K562 (cell line): ENCODE measurements at regions not wholly inside any gene's neighbourhood (a gene's known extent, or its start where the extent isn't known, plus 50 kb on each side); places are given as distances from the start of the nearest gene placed in this dataset.

Source experiments
- ATAC-seq: fragments of 200-7000 bp; cut with Tn5 transposase; 3 replicates; pipeline ENCODE4 v1.9.1; 2020; ENCODE audit warnings: moderate library complexity
- BruUV-seq: library from RNA; stranded (reverse); fragments of 400-500 nt; replicated peaks from 2 replicates; lab custom pipeline; 2021; lab: Mats Ljungman, UMichigan
- CTCF ChIA-PET: fragments of 300-600 bp; formaldehyde crosslinking; extraction: SDS; loops from one replicate; lab custom pipeline; 2021; ENCODE audit warnings: low intra/inter-chr PET ratio; lab: Yijun Ruan, JAX
- POLR2A ChIA-PET: fragments of 300-600, 350-650 bp; sonication (Branson Sonifier 250); formaldehyde crosslinking; extraction: SDS; loops from one replicate; lab custom pipeline; 2021; ENCODE audit warnings: antibody characterized with exemption, inconsistent platforms; lab: Yijun Ruan, JAX
- DNase-seq, 4 experiments: peaks; one replicate each; pipeline versions ENCODE4 v3.0.0 to v3.0.0-alpha.2; 2011 to 2018; ENCODE audit warnings: low spot score in 3 of 4, mixed read lengths in 3 of 4; ENCODE audit errors: extremely low read depth in 1 of 4
- FAIRE-seq: peaks from 2 replicates; lab custom pipeline; 2011; peaks lifted over from hg19 to GRCh38; lab: Jason Lieb, UNC
- H2AFZ ChIP-seq: 2 replicates; pipeline ENCODE4 v1.6.0; 2011; ENCODE audit warnings: low read depth, low read length, control low read depth, inconsistent platforms
- H3K27ac ChIP-seq: fragments of 200-600 bp; 3 replicates; pipeline ENCODE4 v1.8.0; 2011; ENCODE audit warnings: low read depth, mild to moderate bottlenecking, control low read depth, inconsistent platforms, low read length, moderate library complexity, mixed read lengths; ENCODE audit errors: extremely low read depth
- H3K27me3 ChIP-seq, 2 experiments: fragments of 300-600 bp in 1 of 2; 2 replicates in 1 of 2; 3 replicates in 1 of 2; pipeline versions ENCODE4 v1.6.0 to v1.8.0; 2011; ENCODE audit warnings: inconsistent platforms in 2 of 2, low read length in 2 of 2, mild to moderate bottlenecking in 1 of 2, mixed read lengths in 1 of 2, moderate library complexity in 1 of 2; ENCODE audit not compliant: control insufficient read depth in 2 of 2, insufficient read depth in 2 of 2
- H3K36me3 ChIP-seq: fragments of 300-600 bp; 3 replicates; pipeline ENCODE4 v1.8.0; 2011; ENCODE audit warnings: mild to moderate bottlenecking, low read length, inconsistent platforms; ENCODE audit not compliant: control insufficient read depth, insufficient read depth
- H3K4me1 ChIP-seq, 2 experiments: fragments of 200-600 bp in 1 of 2; replicated peaks in 1 of 2; 2 replicates in 1 of 2; 3 replicates in 1 of 2; pipeline versions ENCODE4 v1.5.1 to v1.8.0; 2011; ENCODE audit warnings: inconsistent platforms in 2 of 2, low read length in 2 of 2, mild to moderate bottlenecking in 1 of 2, mixed read lengths in 1 of 2, moderate library complexity in 1 of 2; ENCODE audit not compliant: control insufficient read depth in 2 of 2, insufficient read depth in 2 of 2
- H3K4me2 ChIP-seq: 2 replicates; pipeline ENCODE4 v1.6.1; 2011; ENCODE audit warnings: low read length, control low read depth, inconsistent platforms, mixed read lengths; ENCODE audit not compliant: insufficient read depth
- H3K4me3 ChIP-seq: fragments of 200-600 bp; sonication (generic), shearing (Covaris generic); 2 replicates; pipeline ENCODE4 v1.5.1; 2016; ENCODE audit warnings: control low read depth, inconsistent platforms
- H3K79me2 ChIP-seq: fragments of 200-600 bp; 3 replicates; pipeline ENCODE4 v1.8.0; 2011; ENCODE audit warnings: low read length, inconsistent platforms; ENCODE audit not compliant: control insufficient read depth, insufficient read depth
- H3K9ac ChIP-seq, 2 experiments: 2 replicates each; pipeline versions ENCODE4 v1.6.0 to v1.6.1; 2011; ENCODE audit warnings: low read depth in 2 of 2, low read length in 2 of 2, control low read depth in 1 of 2, inconsistent platforms in 1 of 2, mild to moderate bottlenecking in 1 of 2, mixed read lengths in 1 of 2; ENCODE audit not compliant: insufficient read depth in 1 of 2
- H3K9me1 ChIP-seq: one replicate; pipeline ENCODE4 v1.6.0; 2011; ENCODE audit warnings: inconsistent platforms, mild to moderate bottlenecking, low read length, moderate library complexity; ENCODE audit not compliant: control insufficient read depth, insufficient read depth
- H3K9me3 ChIP-seq: replicated peaks from 2 replicates; pipeline ENCODE4 v1.5.1; 2011; ENCODE audit warnings: low read depth, low read length, inconsistent platforms; ENCODE audit not compliant: control insufficient read depth, insufficient read depth
- H4K20me1 ChIP-seq: replicated peaks from 2 replicates; pipeline ENCODE4 v1.6.1; 2011; ENCODE audit warnings: low read length, inconsistent platforms, mixed read lengths; ENCODE audit not compliant: control insufficient read depth, insufficient read depth
- FOSL1 ChIP-seq: fragments of 200-800 bp; sonication (Bioruptor generic); conservative IDR thresholded peaks from 2 replicates; pipeline ENCODE4 v1.6.1; 2016; ENCODE audit warnings: missing genetic modification characterization, missing compliant biosample characterization
- HNRNPK ChIP-seq: fragments of 200-400 bp; formaldehyde crosslinking; IDR thresholded peaks from one replicate; pipeline ENCODE4 v1.6.1; 2018; ENCODE audit warnings: mild to moderate bottlenecking, low read depth, low read length; ENCODE audit not compliant: poor library complexity, severe bottlenecking
- NCOA1 ChIP-seq: fragments of 450-650 bp; IDR thresholded peaks from 2 replicates; pipeline ENCODE4 v1.6.1; 2016; ENCODE audit warnings: low read depth
- ZNF121 ChIP-seq: sonication (generic); formaldehyde crosslinking; conservative IDR thresholded peaks from 2 replicates; pipeline ENCODE4 v1.8.0; 2022; ENCODE audit warnings: missing genetic modification reagents
- ZNF24 ChIP-seq: fragments of 450-650 bp; IDR thresholded peaks from 2 replicates; pipeline ENCODE4 v1.6.1; 2016
- ZNF384 ChIP-seq: IDR thresholded peaks from 2 replicates; pipeline ENCODE4 v1.6.1; 2012; ENCODE audit warnings: low read depth, low read length, improper control_type of control experiment
- WGBS: fragments of 100-300 bp; shearing (Covaris generic); methylation state at CpG from one replicate; pipeline ENCODE4 v1.1.6; 2016; ENCODE audit warnings: low coverage, mixed read lengths; ENCODE audit not compliant: insufficient coverage; ENCODE audit errors: missing lambda C conversion rate; 5-methylcytosine and 5-hydroxymethylcytosine counted together
- in situ Hi-C: fragments of 300-500 bp; cut with MboI; formaldehyde crosslinking; loops from 4 replicates; pipeline ENCODE4 v1.15.0; 2018; ENCODE audit warnings: inconsistent platforms, mixed read lengths
- intact Hi-C: fragments of 100-400 bp; cut with micrococcal nuclease; formaldehyde crosslinking; loops from 2 replicates; pipeline ENCODE4 v1.14.2; 2022
- TF ChIP-seq, protein P1 (sequence below), 3 experiments: IDR thresholded peaks in 2 of 3; conservative IDR thresholded peaks in 1 of 3; 2 replicates each; pipeline ENCODE4 v1.5.1; 2011 to 2012; ENCODE audit warnings: low read length in 3 of 3, mild to moderate bottlenecking in 3 of 3, control low read depth in 2 of 3, improper control_type of control experiment in 1 of 3, inconsistent platforms in 1 of 3, low read depth in 1 of 3, mixed read lengths in 1 of 3, moderate library complexity in 1 of 3; ENCODE audit not compliant: insufficient read depth in 2 of 3
- TF ChIP-seq, protein P2 (sequence below): fragments of 450-650 bp; formaldehyde crosslinking; IDR thresholded peaks from 2 replicates; pipeline ENCODE4 v1.4.0; 2022; ENCODE audit warnings: missing genetic modification characterization
- TF ChIP-seq, protein P3 (sequence below): fragments of 250-450 bp; sonication (Bioruptor Pico); IDR thresholded peaks from 2 replicates; pipeline ENCODE4 v1.9.0; 2021; ENCODE audit warnings: mild to moderate bottlenecking, inconsistent platforms

DNA sequence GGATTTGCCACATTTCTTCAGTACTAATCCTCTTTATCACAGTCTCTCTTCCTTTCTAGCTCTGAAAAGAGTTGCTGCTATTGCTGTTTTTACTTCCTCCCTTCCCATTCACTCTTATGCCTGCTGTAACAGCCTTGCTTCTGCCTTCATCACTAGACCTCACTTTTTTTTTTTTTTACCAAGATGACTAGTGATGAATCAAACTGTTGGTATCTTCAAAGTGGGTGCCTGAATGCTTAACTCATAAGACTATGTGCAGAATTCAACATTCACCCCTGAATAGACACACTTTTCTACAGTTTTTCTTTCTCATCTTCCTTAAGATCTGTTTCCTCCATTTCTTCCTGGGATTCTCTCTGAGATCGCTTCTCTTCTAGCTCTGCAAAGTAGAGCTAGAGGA is 217.2 kb upstream of the HTR2A start:
- intact Hi-C loops (no loop called here), in situ Hi-C loops (no loop called here)
- DNase-seq (no peak), ATAC-seq (no peak), FAIRE-seq (peak; percentile 63)
- no peak overlapping the region for H3K27ac ChIP-seq
- 75% methylated on average over 1 of the region's 1 CpG for WGBS
- ChIA-PET POLR2A (no interaction called here), CTCF (no interaction called here)
- peaks cover 0 to 16% of the 10 kb centered on the region in 2 experiments; a peak in 3 of 5 replicates for H3K4me1 ChIP-seq
- no peak overlapping the region for H3K9ac ChIP-seq
- peak overlapping the region; percentile 43; the same call in 1 of the 2 replicates for H2AFZ ChIP-seq
- H3K4me3 ChIP-seq = no peak overlapping the region
- TF ChIP-seq ZNF24 (no peak), FOSL1 (tag) (peak; percentile 29; the same call in 1 of the 2 replicates), ZNF121 (CRISPR knock-in tag) (no peak), ZNF384 (no peak)
- H3K9me1 ChIP-seq = no peaks in the 10 kb centered on the region
- BruUV-seq = no TSS peak
- H3K9me3 ChIP-seq = no peaks in the 10 kb centered on the region
- H3K79me2 ChIP-seq = no peaks in the 10 kb centered on the region
- H4K20me1 ChIP-seq = no peaks in the 10 kb centered on the region
- no peaks in the 10 kb centered on the region for H3K27me3 ChIP-seq
- no peak overlapping the region for H3K4me2 ChIP-seq
- H3K36me3 ChIP-seq = no peaks in the 10 kb centered on the region

DNA sequence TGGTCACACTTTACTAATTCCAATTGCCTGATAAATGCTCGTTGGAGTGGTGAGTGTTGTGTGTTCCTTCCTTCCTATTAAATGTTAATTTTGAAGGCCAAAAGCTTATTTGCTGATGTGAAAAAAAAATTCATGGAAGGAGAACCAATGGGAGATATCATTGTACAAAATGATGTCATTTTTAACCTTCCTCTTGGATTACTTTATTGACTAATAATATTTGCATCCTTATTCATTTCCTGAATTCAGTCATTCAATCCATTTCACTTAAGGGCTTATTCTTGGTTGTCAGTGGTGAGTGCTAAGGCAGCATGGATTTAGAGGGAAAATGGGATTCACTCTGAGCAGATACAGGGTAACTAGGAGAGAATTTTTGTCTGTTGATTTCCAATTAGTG is 216.0 kb upstream of the HTR2A start:
- peaks cover 0 to 15% of the 10 kb centered on the region in 2 experiments; a peak in 2 of 5 replicates for H3K4me1 ChIP-seq
- FAIRE-seq (no peak), DNase-seq (no peak), ATAC-seq (no peak)
- no peaks in the 10 kb centered on the region for H3K9me3 ChIP-seq
- CTCF ChIA-PET = no interaction called here
- in situ Hi-C loops = no loop called here
- POLR2A ChIA-PET = interaction anchor here (0.7 kb wide), 1 partner anchor 9 kb away, joined by 3 read pairs; no protein-coding TSS in a partner anchor
- H3K4me2 ChIP-seq = no peak overlapping the region
- H3K9me1 ChIP-seq = no peaks in the 10 kb centered on the region
- no peak overlapping the region for H3K9ac ChIP-seq
- H2AFZ ChIP-seq = peak overlapping the region; percentile 61
- H3K27ac ChIP-seq = peak overlapping the region; percentile 79; the same call in 1 of the 3 replicates
- BruUV-seq = no TSS peak
- intact Hi-C loops = no loop called here
- H3K36me3 ChIP-seq = no peaks in the 10 kb centered on the region
- no peaks in the 10 kb centered on the region for H3K27me3 ChIP-seq
- H3K4me3 ChIP-seq = no peak overlapping the region
- no peaks in the 10 kb centered on the region for H4K20me1 ChIP-seq
- no peaks in the 10 kb centered on the region for H3K79me2 ChIP-seq
- 40% methylated on average over 1 of the region's 1 CpG for WGBS
- TF ChIP-seq, protein P1, sequence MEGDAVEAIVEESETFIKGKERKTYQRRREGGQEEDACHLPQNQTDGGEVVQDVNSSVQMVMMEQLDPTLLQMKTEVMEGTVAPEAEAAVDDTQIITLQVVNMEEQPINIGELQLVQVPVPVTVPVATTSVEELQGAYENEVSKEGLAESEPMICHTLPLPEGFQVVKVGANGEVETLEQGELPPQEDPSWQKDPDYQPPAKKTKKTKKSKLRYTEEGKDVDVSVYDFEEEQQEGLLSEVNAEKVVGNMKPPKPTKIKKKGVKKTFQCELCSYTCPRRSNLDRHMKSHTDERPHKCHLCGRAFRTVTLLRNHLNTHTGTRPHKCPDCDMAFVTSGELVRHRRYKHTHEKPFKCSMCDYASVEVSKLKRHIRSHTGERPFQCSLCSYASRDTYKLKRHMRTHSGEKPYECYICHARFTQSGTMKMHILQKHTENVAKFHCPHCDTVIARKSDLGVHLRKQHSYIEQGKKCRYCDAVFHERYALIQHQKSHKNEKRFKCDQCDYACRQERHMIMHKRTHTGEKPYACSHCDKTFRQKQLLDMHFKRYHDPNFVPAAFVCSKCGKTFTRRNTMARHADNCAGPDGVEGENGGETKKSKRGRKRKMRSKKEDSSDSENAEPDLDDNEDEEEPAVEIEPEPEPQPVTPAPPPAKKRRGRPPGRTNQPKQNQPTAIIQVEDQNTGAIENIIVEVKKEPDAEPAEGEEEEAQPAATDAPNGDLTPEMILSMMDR (IDR thresholded peaks at IDR 0.05 in 2 of 3, conservative IDR thresholded peaks at IDR 0.05 in 1 of 3; ENCODE audit: insufficient read depth in 2 of 3, low read depth in 1 of 3, low read length in 3 of 3) = no peak
- TF ChIP-seq NCOA1 (no peak), HNRNPK (no peak)
- TF ChIP-seq, protein P2, sequence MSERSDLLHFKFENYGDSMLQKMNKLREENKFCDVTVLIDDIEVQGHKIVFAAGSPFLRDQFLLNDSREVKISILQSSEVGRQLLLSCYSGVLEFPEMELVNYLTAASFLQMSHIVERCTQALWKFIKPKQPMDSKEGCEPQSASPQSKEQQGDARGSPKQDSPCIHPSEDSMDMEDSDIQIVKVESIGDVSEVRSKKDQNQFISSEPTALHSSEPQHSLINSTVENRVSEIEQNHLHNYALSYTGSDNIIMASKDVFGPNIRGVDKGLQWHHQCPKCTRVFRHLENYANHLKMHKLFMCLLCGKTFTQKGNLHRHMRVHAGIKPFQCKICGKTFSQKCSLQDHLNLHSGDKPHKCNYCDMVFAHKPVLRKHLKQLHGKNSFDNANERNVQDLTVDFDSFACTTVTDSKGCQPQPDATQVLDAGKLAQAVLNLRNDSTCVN = no peak
- TF ChIP-seq, protein P3, sequence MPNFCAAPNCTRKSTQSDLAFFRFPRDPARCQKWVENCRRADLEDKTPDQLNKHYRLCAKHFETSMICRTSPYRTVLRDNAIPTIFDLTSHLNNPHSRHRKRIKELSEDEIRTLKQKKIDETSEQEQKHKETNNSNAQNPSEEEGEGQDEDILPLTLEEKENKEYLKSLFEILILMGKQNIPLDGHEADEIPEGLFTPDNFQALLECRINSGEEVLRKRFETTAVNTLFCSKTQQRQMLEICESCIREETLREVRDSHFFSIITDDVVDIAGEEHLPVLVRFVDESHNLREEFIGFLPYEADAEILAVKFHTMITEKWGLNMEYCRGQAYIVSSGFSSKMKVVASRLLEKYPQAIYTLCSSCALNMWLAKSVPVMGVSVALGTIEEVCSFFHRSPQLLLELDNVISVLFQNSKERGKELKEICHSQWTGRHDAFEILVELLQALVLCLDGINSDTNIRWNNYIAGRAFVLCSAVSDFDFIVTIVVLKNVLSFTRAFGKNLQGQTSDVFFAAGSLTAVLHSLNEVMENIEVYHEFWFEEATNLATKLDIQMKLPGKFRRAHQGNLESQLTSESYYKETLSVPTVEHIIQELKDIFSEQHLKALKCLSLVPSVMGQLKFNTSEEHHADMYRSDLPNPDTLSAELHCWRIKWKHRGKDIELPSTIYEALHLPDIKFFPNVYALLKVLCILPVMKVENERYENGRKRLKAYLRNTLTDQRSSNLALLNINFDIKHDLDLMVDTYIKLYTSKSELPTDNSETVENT (CRISPR knock-in tag) = no peak
